ENCODE measurements at regions not wholly inside any gene's neighbourhood (a gene's known extent, or its start where the extent isn't known, plus 50 kb on each side); places are given as distances from the start of the nearest gene placed in this dataset.
"Not testable (repeated sequence)": the region's sequence is repeated elsewhere in the genome, so short reads cannot be mapped to it uniquely, and the experiment has no call there.

DNA sequence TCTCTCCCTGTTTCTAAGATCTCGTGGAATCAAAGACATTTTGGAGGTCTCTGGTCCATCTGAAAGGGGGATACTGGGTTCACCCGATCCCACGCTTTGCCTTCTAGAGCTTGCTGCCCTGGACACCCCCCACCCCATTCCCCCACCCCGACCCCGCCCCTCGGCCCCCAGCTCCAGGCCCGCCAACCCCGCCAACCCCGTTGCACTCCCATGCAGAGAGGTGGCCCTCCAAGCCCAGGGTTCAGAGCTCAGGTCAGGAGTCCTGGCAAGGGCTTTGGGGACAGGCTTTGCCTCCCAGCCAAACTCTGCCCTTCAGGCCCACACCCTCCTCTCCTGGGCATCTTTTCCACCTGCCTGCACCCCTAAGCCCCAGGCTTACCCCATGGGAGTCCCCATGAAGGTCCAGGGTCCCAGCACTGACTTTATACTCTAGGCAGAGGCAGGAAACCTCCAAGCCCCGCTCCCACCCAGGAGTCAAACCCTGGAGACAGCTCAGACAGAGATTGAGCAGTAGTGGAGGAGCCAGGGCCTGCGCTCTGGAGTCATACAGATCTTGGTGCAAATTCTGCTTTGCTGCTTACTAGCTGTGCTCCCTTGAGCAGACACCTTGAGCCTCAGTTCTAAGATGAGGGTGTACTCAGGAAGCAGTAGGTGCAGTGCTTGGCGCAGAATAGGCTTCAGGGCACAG is 155.9 kb downstream of the FOXD2 start:
- Histone ChIP-seq H3K36me3 (ENCODE audit: control insufficient read depth in 1 of 2, insufficient read depth in 2 of 2, low read length in 2 of 2) (no peaks in the 10 kb centered on the region), H3K27me3 (ENCODE audit: control insufficient read depth in 1 of 2, insufficient read depth in 2 of 2, low read length in 2 of 2) (peaks cover 25 to 31% of the 10 kb centered on the region in 2 donors), H3K4me3 (ENCODE audit: low read depth in 1 of 2, low read length in 2 of 2) (no peak overlapping the region), H3K4me1 (ENCODE audit: control insufficient read depth in 1 of 2, insufficient read depth in 2 of 2, low read length in 2 of 2) (no peaks in the 10 kb centered on the region), H3K9me3 (ENCODE audit: control insufficient read depth in 1 of 2, low read length in 2 of 2) (no peaks in the 10 kb centered on the region), H3K9ac (ENCODE audit: low read depth in 1 of 2, low read length in 2 of 2) (no peak overlapping the region), H3K27ac (ENCODE audit: low read depth, low read length) (no peak overlapping the region)

- Histone ChIP-seq H3K9ac (ENCODE audit: low read depth in 1 of 2, low read length in 2 of 2) (no peak overlapping the region), H3K27ac (ENCODE audit: low read depth, low read length) (no peak overlapping the region), H3K4me1 (ENCODE audit: control insufficient read depth in 1 of 2, insufficient read depth in 2 of 2, low read length in 2 of 2) (no peaks in the 10 kb centered on the region), H3K36me3 (ENCODE audit: control insufficient read depth in 1 of 2, insufficient read depth in 2 of 2, low read length in 2 of 2) (no peaks in the 10 kb centered on the region), H3K27me3 (ENCODE audit: control insufficient read depth in 1 of 2, insufficient read depth in 2 of 2, low read length in 2 of 2) (peaks cover 25 to 28% of the 10 kb centered on the region in 2 donors), H3K4me3 (ENCODE audit: low read depth in 1 of 2, low read length in 2 of 2) (no peak overlapping the region), H3K9me3 (ENCODE audit: control insufficient read depth in 1 of 2, low read length in 2 of 2) (peaks cover 0 to 5% of the 10 kb centered on the region in 2 donors)
Observed at GRCh38 chr1:47594627-47595026, 156.8 kb downstream of the FOXD2 start.

GRCh38 chr1:47596328-47596727 is 158.5 kb downstream of the FOXD2 start:
- H3K4me3 ChIP-seq (ENCODE audit: low read depth in 1 of 2, low read length in 2 of 2), result no peak overlapping the region
- no peaks in the 10 kb centered on the region for H3K36me3 ChIP-seq (ENCODE audit: control insufficient read depth in 1 of 2, insufficient read depth in 2 of 2, low read length in 2 of 2)
- peaks cover 0 to 5% of the 10 kb centered on the region in 2 donors for H3K9me3 ChIP-seq (ENCODE audit: control insufficient read depth in 1 of 2, low read length in 2 of 2)
- H3K27ac ChIP-seq (ENCODE audit: low read depth, low read length), result no peak overlapping the region
- peaks cover 19 to 26% of the 10 kb centered on the region in 2 donors for H3K27me3 ChIP-seq (ENCODE audit: control insufficient read depth in 1 of 2, insufficient read depth in 2 of 2, low read length in 2 of 2)
- H3K9ac ChIP-seq (ENCODE audit: low read depth in 1 of 2, low read length in 2 of 2), result no peak overlapping the region
- no peaks in the 10 kb centered on the region for H3K4me1 ChIP-seq (ENCODE audit: control insufficient read depth in 1 of 2, insufficient read depth in 2 of 2, low read length in 2 of 2)

DNA sequence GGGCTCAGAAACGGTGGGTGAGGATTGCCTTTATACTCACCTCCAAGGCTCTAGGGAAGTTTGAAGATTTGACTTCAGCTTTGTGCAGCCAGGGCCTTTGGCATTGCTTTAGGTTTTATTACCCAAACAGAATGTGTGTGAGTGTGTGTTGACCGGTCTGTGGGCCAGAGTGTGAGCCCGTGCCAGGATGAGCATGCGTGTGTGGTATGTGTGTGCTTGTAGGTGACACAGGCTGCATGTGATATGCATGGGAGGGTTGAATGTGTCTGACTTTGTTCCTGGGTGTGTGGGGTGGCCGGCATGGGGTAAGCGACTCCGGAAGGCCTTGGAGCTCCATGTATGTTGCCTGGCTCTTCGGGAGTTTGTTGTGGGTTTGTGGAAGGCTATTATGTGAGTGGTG is 160.5 kb downstream of the FOXD2 start:
- Histone ChIP-seq H3K27me3 (ENCODE audit: control insufficient read depth in 1 of 2, insufficient read depth in 2 of 2, low read length in 2 of 2) (peaks cover 9 to 12% of the 10 kb centered on the region in 2 donors), H3K9ac (ENCODE audit: low read depth in 1 of 2, low read length in 2 of 2) (no peak overlapping the region), H3K36me3 (ENCODE audit: control insufficient read depth in 1 of 2, insufficient read depth in 2 of 2, low read length in 2 of 2) (no peaks in the 10 kb centered on the region), H3K9me3 (ENCODE audit: control insufficient read depth in 1 of 2, low read length in 2 of 2) (peaks cover 4 to 5% of the 10 kb centered on the region in 2 donors), H3K4me3 (ENCODE audit: low read depth in 1 of 2, low read length in 2 of 2) (no peak overlapping the region), H3K27ac (ENCODE audit: low read depth, low read length) (no peak overlapping the region), H3K4me1 (ENCODE audit: control insufficient read depth in 1 of 2, insufficient read depth in 2 of 2, low read length in 2 of 2) (no peaks in the 10 kb centered on the region)

GRCh38 chr1:47599777-47600176 is 161.9 kb downstream of the FOXD2 start:
- Histone ChIP-seq H3K36me3 (ENCODE audit: control insufficient read depth in 1 of 2, insufficient read depth in 2 of 2, low read length in 2 of 2) (no peaks in the 10 kb centered on the region), H3K9me3 (ENCODE audit: control insufficient read depth in 1 of 2, low read length in 2 of 2) (peaks cover 4 to 5% of the 10 kb centered on the region in 2 donors), H3K9ac (ENCODE audit: low read depth in 1 of 2, low read length in 2 of 2) (no peak overlapping the region), H3K27ac (ENCODE audit: low read depth, low read length) (no peak overlapping the region), H3K27me3 (ENCODE audit: control insufficient read depth in 1 of 2, insufficient read depth in 2 of 2, low read length in 2 of 2) (no peaks in the 10 kb centered on the region), H3K4me3 (ENCODE audit: low read depth in 1 of 2, low read length in 2 of 2) (no peak overlapping the region), H3K4me1 (ENCODE audit: control insufficient read depth in 1 of 2, insufficient read depth in 2 of 2, low read length in 2 of 2) (no peaks in the 10 kb centered on the region)

GRCh38 chr1:47602491-47602890 is 164.6 kb downstream of the FOXD2 start:
- H3K27me3 ChIP-seq (ENCODE audit: control insufficient read depth in 1 of 2, insufficient read depth in 2 of 2, low read length in 2 of 2); H3K9me3 ChIP-seq (ENCODE audit: control insufficient read depth in 1 of 2, low read length in 2 of 2); H3K4me3 ChIP-seq (ENCODE audit: low read depth in 1 of 2, low read length in 2 of 2); H3K27ac ChIP-seq (ENCODE audit: low read depth, low read length); H3K4me1 ChIP-seq (ENCODE audit: control insufficient read depth in 1 of 2, insufficient read depth in 2 of 2, low read length in 2 of 2); H3K9ac ChIP-seq (ENCODE audit: low read depth in 1 of 2, low read length in 2 of 2); H3K36me3 ChIP-seq (ENCODE audit: control insufficient read depth in 1 of 2, insufficient read depth in 2 of 2, low read length in 2 of 2): not testable (repeated sequence)

DNA sequence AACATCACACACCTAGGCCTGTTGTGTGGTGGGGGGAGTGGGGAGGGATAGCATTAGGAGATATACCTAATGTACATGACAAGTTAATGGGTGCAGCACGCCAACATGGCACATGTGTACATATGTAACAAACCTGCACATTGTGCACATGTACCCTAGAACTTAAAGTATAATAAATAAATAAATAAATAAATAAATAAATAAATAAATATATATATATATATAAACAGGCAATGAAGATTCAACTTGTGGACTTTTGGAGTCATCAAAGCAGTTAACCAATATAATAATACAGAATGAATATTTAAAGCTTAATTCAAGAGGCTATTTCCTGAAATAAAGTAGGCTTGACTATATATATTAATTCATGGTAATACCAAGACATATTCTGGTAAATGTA is 167.0 kb downstream of the FOXD2 start:
- H3K4me3 ChIP-seq (ENCODE audit: low read depth in 1 of 2, low read length in 2 of 2); H3K36me3 ChIP-seq (ENCODE audit: control insufficient read depth in 1 of 2, insufficient read depth in 2 of 2, low read length in 2 of 2); H3K27me3 ChIP-seq (ENCODE audit: control insufficient read depth in 1 of 2, insufficient read depth in 2 of 2, low read length in 2 of 2); H3K9ac ChIP-seq (ENCODE audit: low read depth in 1 of 2, low read length in 2 of 2); H3K27ac ChIP-seq (ENCODE audit: low read depth, low read length); H3K4me1 ChIP-seq (ENCODE audit: control insufficient read depth in 1 of 2, insufficient read depth in 2 of 2, low read length in 2 of 2): not testable (repeated sequence)
- peaks cover 7 to 11% of the 10 kb centered on the region in 2 donors for H3K9me3 ChIP-seq (ENCODE audit: control insufficient read depth in 1 of 2, low read length in 2 of 2)

DNA sequence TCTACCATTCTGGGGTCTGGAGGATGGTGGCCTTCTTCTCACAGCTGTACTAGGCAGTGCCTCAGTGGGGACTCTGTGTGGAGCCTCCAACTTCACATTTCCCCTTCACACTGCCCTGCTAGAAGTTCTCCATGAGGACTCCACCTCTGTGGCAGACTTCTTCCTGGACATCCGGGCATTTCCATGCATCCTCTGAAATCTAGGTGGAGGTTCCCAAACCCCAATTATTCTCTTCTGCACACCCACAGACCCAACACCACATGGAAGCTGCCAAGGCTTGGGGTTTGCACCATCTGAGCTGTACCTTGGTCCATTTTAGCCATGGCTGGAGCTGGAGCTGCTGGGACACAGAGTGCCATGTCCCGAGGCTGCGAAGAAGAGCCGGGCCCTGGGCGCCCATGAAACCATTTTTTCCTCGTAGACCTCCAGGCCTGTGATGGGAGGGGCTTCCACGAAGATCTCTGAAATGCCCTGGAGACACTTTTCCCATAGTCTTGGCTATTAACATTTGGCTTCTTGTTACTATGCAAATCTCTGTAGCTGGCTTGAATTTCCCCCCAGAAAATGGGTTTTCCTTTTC is 170.5 kb downstream of the FOXD2 start:
- no peak overlapping the region for H3K27ac ChIP-seq (ENCODE audit: low read depth, low read length)
- H3K4me3 ChIP-seq (ENCODE audit: low read depth in 1 of 2, low read length in 2 of 2), result no peak overlapping the region
- no peak overlapping the region for H3K9ac ChIP-seq (ENCODE audit: low read depth in 1 of 2, low read length in 2 of 2)
- H3K27me3 ChIP-seq (ENCODE audit: control insufficient read depth in 1 of 2, insufficient read depth in 2 of 2, low read length in 2 of 2), result no peaks in the 10 kb centered on the region
- H3K4me1 ChIP-seq (ENCODE audit: control insufficient read depth in 1 of 2, insufficient read depth in 2 of 2, low read length in 2 of 2), result no peaks in the 10 kb centered on the region
- H3K9me3 ChIP-seq (ENCODE audit: control insufficient read depth in 1 of 2, low read length in 2 of 2), result peaks cover 7% of the 10 kb centered on the region in 2 donors
- no peaks in the 10 kb centered on the region for H3K36me3 ChIP-seq (ENCODE audit: control insufficient read depth in 1 of 2, insufficient read depth in 2 of 2, low read length in 2 of 2)

- Histone ChIP-seq H3K9ac (ENCODE audit: low read depth in 1 of 2, low read length in 2 of 2) (no peak overlapping the region), H3K4me3 (ENCODE audit: low read depth in 1 of 2, low read length in 2 of 2) (no peak overlapping the region), H3K9me3 (ENCODE audit: control insufficient read depth in 1 of 2, low read length in 2 of 2) (peaks cover 7% of the 10 kb centered on the region in 2 donors), H3K36me3 (ENCODE audit: control insufficient read depth in 1 of 2, insufficient read depth in 2 of 2, low read length in 2 of 2) (no peaks in the 10 kb centered on the region), H3K4me1 (ENCODE audit: control insufficient read depth in 1 of 2, insufficient read depth in 2 of 2, low read length in 2 of 2) (no peaks in the 10 kb centered on the region), H3K27ac (ENCODE audit: low read depth, low read length) (no peak overlapping the region), H3K27me3 (ENCODE audit: control insufficient read depth in 1 of 2, insufficient read depth in 2 of 2, low read length in 2 of 2) (no peaks in the 10 kb centered on the region)
Observed at GRCh38 chr1:47611992-47612391, 174.1 kb downstream of the FOXD2 start.

- H3K27ac ChIP-seq (ENCODE audit: low read depth, low read length), result no peak overlapping the region
- no peak overlapping the region for H3K9ac ChIP-seq (ENCODE audit: low read depth in 1 of 2, low read length in 2 of 2)
- peaks cover 6 to 7% of the 10 kb centered on the region in 2 donors for H3K9me3 ChIP-seq (ENCODE audit: control insufficient read depth in 1 of 2, low read length in 2 of 2)
- no peaks in the 10 kb centered on the region for H3K36me3 ChIP-seq (ENCODE audit: control insufficient read depth in 1 of 2, insufficient read depth in 2 of 2, low read length in 2 of 2)
- H3K4me3 ChIP-seq (ENCODE audit: low read depth in 1 of 2, low read length in 2 of 2), result no peak overlapping the region
- no peaks in the 10 kb centered on the region for H3K27me3 ChIP-seq (ENCODE audit: control insufficient read depth in 1 of 2, insufficient read depth in 2 of 2, low read length in 2 of 2)
- no peaks in the 10 kb centered on the region for H3K4me1 ChIP-seq (ENCODE audit: control insufficient read depth in 1 of 2, insufficient read depth in 2 of 2, low read length in 2 of 2)
Observed at GRCh38 chr1:47612819-47613218, 175.0 kb downstream of the FOXD2 start.
